ENCODE measurements at regions not wholly inside any gene's neighbourhood (a gene's known extent, or its start where the extent isn't known, plus 50 kb on each side); places are given as distances from the start of the nearest gene placed in this dataset.

- Mint-ChIP-seq H3K27ac (no peak overlapping the region), H3K36me3 (no peaks in the 10 kb centered on the region), H3K9me3 (no peaks in the 10 kb centered on the region)
- no peak for DNase-seq (ENCODE audit: low spot score in 2 of 2)
- no peak for ATAC-seq
These were observed 509.4 kb downstream of the IRX1 start for GRCh38 chr5:4104831-4105597.

- H3K36me3 Mint-ChIP-seq = no peaks in the 10 kb centered on the region
These were observed 513.1 kb downstream of the IRX1 start for GRCh38 chr5:4108690-4109089.

GRCh38 chr5:4113426-4113825 lies 517.8 kb downstream of the IRX1 start:
- no peak for ATAC-seq
- no peak overlapping the region for H3K27ac Mint-ChIP-seq
- no peaks in the 10 kb centered on the region for H3K36me3 Mint-ChIP-seq
- no peak for DNase-seq (ENCODE audit: low spot score in 2 of 2)
- peaks cover 4 to 5% of the 10 kb centered on the region in 2 donors for H3K9me3 Mint-ChIP-seq

More at GRCh38 chr5:4108690-4109089, 513.1 kb downstream of the IRX1 start:
- Mint-ChIP-seq H3K9me3 (no peaks in the 10 kb centered on the region), H3K27ac (no peak overlapping the region)
- no peak for DNase-seq (ENCODE audit: low spot score in 2 of 2)
- no peak for ATAC-seq

GRCh38 chr5:4113905-4114304 lies 518.3 kb downstream of the IRX1 start:
- peaks cover 5% of the 10 kb centered on the region in 2 donors for H3K9me3 Mint-ChIP-seq
- no peaks in the 10 kb centered on the region for H3K36me3 Mint-ChIP-seq
- ATAC-seq (no peak), DNase-seq (ENCODE audit: low spot score in 2 of 2) (no peak)
- no peak overlapping the region for H3K27ac Mint-ChIP-seq

GRCh38 chr5:4114452-4114851 lies 518.8 kb downstream of the IRX1 start:
- no peak overlapping the region for H3K27ac Mint-ChIP-seq
- peaks cover 8 to 10% of the 10 kb centered on the region in 2 donors for H3K9me3 Mint-ChIP-seq
- no peak for ATAC-seq

GRCh38 chr5:4116834-4117233 lies 521.2 kb downstream of the IRX1 start:
- DNase-seq (ENCODE audit: low spot score in 2 of 2) (no peak), ATAC-seq (peak; percentile 43 to 57)
- Mint-ChIP-seq H3K27ac (no peak overlapping the region), H3K36me3 (peaks cover 0 to 5% of the 10 kb centered on the region in 2 donors), H3K9me3 (peaks cover 14 to 20% of the 10 kb centered on the region in 2 donors)

More at GRCh38 chr5:4114452-4114851, 518.8 kb downstream of the IRX1 start:
- DNase-seq (ENCODE audit: low spot score in 2 of 2) = no peak
- no peaks in the 10 kb centered on the region for H3K36me3 Mint-ChIP-seq

- Mint-ChIP-seq H3K27ac (peak overlapping the region in 1 of 2 donors; percentile 47), H3K36me3 (peaks cover 0 to 31% of the 10 kb centered on the region in 2 donors), H3K9me3 (peaks cover 20 to 40% of the 10 kb centered on the region in 2 donors)
- ATAC-seq (no peak), DNase-seq (ENCODE audit: low spot score in 2 of 2) (no peak)
These were observed 528.8 kb downstream of the IRX1 start for GRCh38 chr5:4124221-4124970.

GRCh38 chr5:4128994-4129393 lies 533.4 kb downstream of the IRX1 start:
- H3K27ac Mint-ChIP-seq = no peak overlapping the region
- no peak for ATAC-seq
- peaks cover 0 to 24% of the 10 kb centered on the region in 2 donors for H3K36me3 Mint-ChIP-seq
- no peak for DNase-seq (ENCODE audit: low spot score in 2 of 2)
- peaks cover 17 to 34% of the 10 kb centered on the region in 2 donors for H3K9me3 Mint-ChIP-seq

GRCh38 chr5:4129523-4129922 lies 533.9 kb downstream of the IRX1 start:
- no peak for ATAC-seq
- DNase-seq (ENCODE audit: low spot score in 2 of 2) = no peak
- Mint-ChIP-seq H3K27ac (no peak overlapping the region), H3K36me3 (peaks cover 0 to 19% of the 10 kb centered on the region in 2 donors), H3K9me3 (peaks cover 11 to 29% of the 10 kb centered on the region in 2 donors)

- DNase-seq (ENCODE audit: low spot score in 2 of 2) = no peak
- ATAC-seq = no peak
- peaks cover 9 to 22% of the 10 kb centered on the region in 2 donors for H3K9me3 Mint-ChIP-seq
- peaks cover 0 to 10% of the 10 kb centered on the region in 2 donors for H3K36me3 Mint-ChIP-seq
- no peak overlapping the region for H3K27ac Mint-ChIP-seq
These were observed 535.2 kb downstream of the IRX1 start for GRCh38 chr5:4130819-4131218.

- peaks cover 3 to 10% of the 10 kb centered on the region in 2 donors for H3K9me3 Mint-ChIP-seq
- ATAC-seq (no peak), DNase-seq (ENCODE audit: low spot score in 2 of 2) (no peak)
- H3K36me3 Mint-ChIP-seq = peaks cover 0 to under 1% of the 10 kb centered on the region in 2 donors
- no peak overlapping the region for H3K27ac Mint-ChIP-seq
These were observed 542.1 kb downstream of the IRX1 start for GRCh38 chr5:4137781-4138180.

- H3K27ac Mint-ChIP-seq = no peak overlapping the region
- ATAC-seq = no peak
- no peak for DNase-seq (ENCODE audit: low spot score in 2 of 2)
- peaks cover 0 to 15% of the 10 kb centered on the region in 2 donors for H3K36me3 Mint-ChIP-seq
- H3K9me3 Mint-ChIP-seq = peaks cover 9 to 27% of the 10 kb centered on the region in 2 donors
These were observed 547.2 kb downstream of the IRX1 start for GRCh38 chr5:4142842-4143241.

- H3K36me3 Mint-ChIP-seq = peaks cover 0 to 15% of the 10 kb centered on the region in 2 donors
- H3K9me3 Mint-ChIP-seq = peaks cover 9 to 27% of the 10 kb centered on the region in 2 donors
- ATAC-seq = no peak
- DNase-seq (ENCODE audit: low spot score in 2 of 2) = no peak
- no peak overlapping the region for H3K27ac Mint-ChIP-seq
These were observed 548.9 kb downstream of the IRX1 start for GRCh38 chr5:4144411-4145007.

- H3K9me3 Mint-ChIP-seq = peaks cover 9 to 30% of the 10 kb centered on the region in 2 donors
- no peak for DNase-seq (ENCODE audit: low spot score in 2 of 2)
- H3K27ac Mint-ChIP-seq = no peak overlapping the region
- peaks cover 0 to 15% of the 10 kb centered on the region in 2 donors for H3K36me3 Mint-ChIP-seq
- ATAC-seq = no peak
These were observed 549.9 kb downstream of the IRX1 start for GRCh38 chr5:4145511-4145910.

GRCh38 chr5:4148009-4148408 lies 552.4 kb downstream of the IRX1 start:
- peaks cover 4 to 26% of the 10 kb centered on the region in 2 donors for H3K9me3 Mint-ChIP-seq
- H3K27ac Mint-ChIP-seq = no peak overlapping the region
- ATAC-seq (no peak), DNase-seq (ENCODE audit: low spot score in 2 of 2) (no peak)
- peaks cover 0 to 12% of the 10 kb centered on the region in 2 donors for H3K36me3 Mint-ChIP-seq

GRCh38 chr5:4150067-4150466 lies 554.4 kb downstream of the IRX1 start:
- H3K9me3 Mint-ChIP-seq = peaks cover 0 to 16% of the 10 kb centered on the region in 2 donors
- DNase-seq (ENCODE audit: low spot score in 2 of 2) (no peak), ATAC-seq (no peak)
- no peak overlapping the region for H3K27ac Mint-ChIP-seq
- peaks cover 0 to 5% of the 10 kb centered on the region in 2 donors for H3K36me3 Mint-ChIP-seq

- DNase-seq (ENCODE audit: low spot score in 2 of 2) = no peak
- H3K27ac Mint-ChIP-seq = no peak overlapping the region
- ATAC-seq = no peak
- no peaks in the 10 kb centered on the region for H3K36me3 Mint-ChIP-seq
- peaks cover 0 to 10% of the 10 kb centered on the region in 2 donors for H3K9me3 Mint-ChIP-seq
These were observed 560.5 kb downstream of the IRX1 start for GRCh38 chr5:4156153-4156552.

Measured in activated naive CD4-positive, alpha-beta T cell treated with anti-CD3 and anti-CD28 coated beads, Interleukin-2, amount 50 U/mL, for 72 hours (primary cell).